Gastrocnemius medialis (tissue), 4 donors: ENCODE measurements at regions not wholly inside any gene's neighbourhood (a gene's known extent, or its start where the extent isn't known, plus 50 kb on each side); places are given as distances from the start of the nearest gene placed in this dataset.

Source experiments
- ATAC-seq, 2 donors: fragments of 150-250 bp; one replicate each; pipeline ENCODE4 v1.9.1; 2016
- DNase-seq, 2 donors: peaks; one replicate each; pipeline ENCODE4 v3.0.0-alpha.2; 2019
- H3K27ac ChIP-seq, 4 donors: fragments of 200-600 bp; sonication (generic); 1 replicate in 1 of 4; 2 replicates in 3 of 4; pipeline ENCODE4 v1.5.1; 2016 to 2018; ENCODE audit warnings: mild to moderate bottlenecking in 2 of 4, moderate library complexity in 1 of 4
- H3K27me3 ChIP-seq, 3 donors: fragments of 200-600 bp; sonication (generic) in 2 of 3; 1 replicate in 1 of 3; 2 replicates in 2 of 3; pipeline versions ENCODE4 v1.5.1 to v1.6.0; 2016 to 2019; ENCODE audit warnings: mild to moderate bottlenecking in 1 of 3, moderate library complexity in 1 of 3
- H3K36me3 ChIP-seq, 2 donors: fragments of 200-600 bp; sonication (generic) in 1 of 2; one replicate each; pipeline ENCODE4 v1.5.1; 2017 to 2018
- H3K4me1 ChIP-seq, 2 donors: fragments of 200-600 bp; sonication (generic) in 1 of 2; one replicate each; pipeline ENCODE4 v1.5.1; 2016 to 2017; ENCODE audit warnings: mild to moderate bottlenecking in 2 of 2
- H3K4me3 ChIP-seq, 4 donors: fragments of 200-600 bp; sonication (generic) in 3 of 4; 1 replicate in 1 of 4; 2 replicates in 3 of 4; pipeline ENCODE4 v1.5.1; 2016 to 2019; ENCODE audit warnings: mild to moderate bottlenecking in 2 of 4
- H3K9me3 ChIP-seq, 3 donors: fragments of 200-600 bp; sonication (generic) in 2 of 3; 1 replicate in 1 of 3; 2 replicates in 2 of 3; pipeline ENCODE4 v1.5.1; 2016 to 2019
- POLR2A ChIP-seq, 2 donors: fragments of 450-650 bp; IDR thresholded peaks; one replicate each; pipeline ENCODE4 v1.6.1; 2017; ENCODE audit warnings: antibody characterized with exemption in 2 of 2, mild to moderate bottlenecking in 2 of 2, moderate library complexity in 2 of 2
- in situ Hi-C, 4 donors: fragments of 200-750 bp; cut with MboI; loops; one replicate each; pipeline versions ENCODE4 v1.15.0 to v1.8.0; 2017; ENCODE audit warnings: low sequenced_read_pairs in 4 of 4
- intact Hi-C: fragments of 100-400 bp; cut with DNase I; formaldehyde crosslinking; loops from one replicate; pipeline ENCODE4 v1.15.1; 2023; ENCODE audit warnings: low total_unique reads
- TF ChIP-seq, protein P1 (sequence below), 5 experiments: fragments of 450-650 bp in 3 of 5; fragments of 200-600 bp in 2 of 5; sonication (generic) in 2 of 5; IDR thresholded peaks in 4 of 5; conservative IDR thresholded peaks in 1 of 5; 1 replicate in 4 of 5; 2 replicates in 1 of 5; pipeline ENCODE4 v1.5.1; 2016 to 2019; ENCODE audit warnings: antibody characterized with exemption in 5 of 5, mild to moderate bottlenecking in 3 of 5, moderate library complexity in 3 of 5

- in situ Hi-C loops (no loop called here), intact Hi-C loops (no loop called here)
- H3K27me3 ChIP-seq, result no peaks in the 10 kb centered on the region
- H3K4me3 ChIP-seq, result no peak overlapping the region
- TF ChIP-seq POLR2A (IDR thresholded peaks at IDR 0.05), result no peak
- TF ChIP-seq, protein P1, sequence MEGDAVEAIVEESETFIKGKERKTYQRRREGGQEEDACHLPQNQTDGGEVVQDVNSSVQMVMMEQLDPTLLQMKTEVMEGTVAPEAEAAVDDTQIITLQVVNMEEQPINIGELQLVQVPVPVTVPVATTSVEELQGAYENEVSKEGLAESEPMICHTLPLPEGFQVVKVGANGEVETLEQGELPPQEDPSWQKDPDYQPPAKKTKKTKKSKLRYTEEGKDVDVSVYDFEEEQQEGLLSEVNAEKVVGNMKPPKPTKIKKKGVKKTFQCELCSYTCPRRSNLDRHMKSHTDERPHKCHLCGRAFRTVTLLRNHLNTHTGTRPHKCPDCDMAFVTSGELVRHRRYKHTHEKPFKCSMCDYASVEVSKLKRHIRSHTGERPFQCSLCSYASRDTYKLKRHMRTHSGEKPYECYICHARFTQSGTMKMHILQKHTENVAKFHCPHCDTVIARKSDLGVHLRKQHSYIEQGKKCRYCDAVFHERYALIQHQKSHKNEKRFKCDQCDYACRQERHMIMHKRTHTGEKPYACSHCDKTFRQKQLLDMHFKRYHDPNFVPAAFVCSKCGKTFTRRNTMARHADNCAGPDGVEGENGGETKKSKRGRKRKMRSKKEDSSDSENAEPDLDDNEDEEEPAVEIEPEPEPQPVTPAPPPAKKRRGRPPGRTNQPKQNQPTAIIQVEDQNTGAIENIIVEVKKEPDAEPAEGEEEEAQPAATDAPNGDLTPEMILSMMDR (IDR thresholded peaks at IDR 0.05 in 4 of 5, conservative IDR thresholded peaks at IDR 0.05 in 1 of 5), result no peak
- no peak for DNase-seq
- H3K4me1 ChIP-seq, result no peaks in the 10 kb centered on the region
- no peak for ATAC-seq
- H3K36me3 ChIP-seq, result no peaks in the 10 kb centered on the region
- peaks cover 0 to 4% (median 0%) of the 10 kb centered on the region in 3 donors for H3K9me3 ChIP-seq
- no peak overlapping the region for H3K27ac ChIP-seq
These were observed 66.3 kb downstream of the BAMBI start for GRCh38 chr10:28743576-28743975.

DNA sequence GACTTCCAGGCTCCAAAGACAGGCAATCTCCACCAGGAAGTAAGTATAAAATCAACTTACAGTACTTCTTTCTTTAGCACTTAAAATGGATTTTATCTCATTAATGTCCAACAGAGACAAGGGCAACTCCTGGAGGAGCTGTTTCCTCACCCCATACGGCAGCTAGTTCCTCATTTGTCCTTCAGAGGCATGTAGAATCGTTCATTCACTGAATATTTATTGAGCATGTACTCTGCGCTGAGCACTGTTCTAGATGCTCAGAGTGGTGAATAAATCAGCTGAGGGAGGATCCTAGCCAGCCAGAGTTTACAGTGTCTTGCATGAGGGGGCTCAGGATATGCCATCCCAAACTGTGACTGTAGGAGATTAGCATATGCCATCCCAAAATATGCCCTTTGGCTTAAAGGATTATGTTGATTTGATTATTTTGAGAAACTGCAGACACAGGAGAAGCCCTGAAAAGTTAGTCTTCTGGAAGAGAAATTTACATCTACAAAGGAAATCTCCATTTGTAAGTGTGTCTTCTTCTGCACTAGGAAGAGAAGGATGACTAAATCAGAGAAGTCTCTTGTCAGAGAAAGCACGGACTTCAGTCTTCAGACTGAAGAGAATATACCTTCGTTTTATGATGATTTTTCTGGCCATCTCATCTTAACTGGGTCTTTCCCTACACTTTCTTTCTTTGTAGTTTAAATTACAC is 66.9 kb downstream of the BAMBI start:
- DNase-seq (no peak), ATAC-seq (no peak)
- intact Hi-C loops (no loop called here), in situ Hi-C loops (no loop called here)
- peaks cover 0 to 4% (median 0%) of the 10 kb centered on the region in 3 donors for H3K9me3 ChIP-seq
- TF ChIP-seq POLR2A (IDR thresholded peaks at IDR 0.05), result no peak
- TF ChIP-seq, protein P1 (IDR thresholded peaks at IDR 0.05 in 4 of 5, conservative IDR thresholded peaks at IDR 0.05 in 1 of 5), result no peak
- no peaks in the 10 kb centered on the region for H3K4me1 ChIP-seq
- H3K4me3 ChIP-seq, result no peak overlapping the region
- no peaks in the 10 kb centered on the region for H3K36me3 ChIP-seq
- H3K27me3 ChIP-seq, result no peaks in the 10 kb centered on the region
- H3K27ac ChIP-seq, result no peak overlapping the region

- intact Hi-C loops, result no loop called here
- no peaks in the 10 kb centered on the region for H3K9me3 ChIP-seq
- ATAC-seq (no peak), DNase-seq (no peak)
- in situ Hi-C loops, result no loop called here
- H3K27me3 ChIP-seq, result no peaks in the 10 kb centered on the region
- TF ChIP-seq, protein P1 (IDR thresholded peaks at IDR 0.05 in 4 of 5, conservative IDR thresholded peaks at IDR 0.05 in 1 of 5), result no peak
- no peak for TF ChIP-seq POLR2A (IDR thresholded peaks at IDR 0.05)
- H3K4me3 ChIP-seq, result no peak overlapping the region
- H3K27ac ChIP-seq, result no peak overlapping the region
- H3K4me1 ChIP-seq, result no peaks in the 10 kb centered on the region
- no peaks in the 10 kb centered on the region for H3K36me3 ChIP-seq
These were observed 77.8 kb downstream of the BAMBI start for GRCh38 chr10:28754930-28755718.

GRCh38 chr10:28761084-28761846 is 83.9 kb downstream of the BAMBI start:
- no peak for TF ChIP-seq POLR2A (IDR thresholded peaks at IDR 0.05)
- TF ChIP-seq, protein P1 (IDR thresholded peaks at IDR 0.05 in 4 of 5, conservative IDR thresholded peaks at IDR 0.05 in 1 of 5), result no peak
- ATAC-seq, result no peak
- Histone ChIP-seq H3K27ac (no peak overlapping the region), H3K27me3 (no peaks in the 10 kb centered on the region), H3K4me1 (no peaks in the 10 kb centered on the region), H3K4me3 (no peak overlapping the region), H3K9me3 (no peaks in the 10 kb centered on the region), H3K36me3 (no peaks in the 10 kb centered on the region)
- in situ Hi-C loops, result no loop called here
- no peak for DNase-seq
- intact Hi-C loops, result no loop called here
